LNCAP (cell line): ENCODE measurements at regions not wholly inside any gene's neighbourhood (a gene's known extent, or its start where the extent isn't known, plus 50 kb on each side); places are given as distances from the start of the nearest gene placed in this dataset.

ENCODE experiments used
- TF ChIP-seq, protein P1 (sequence below): fragments of 450-650 bp; IDR thresholded peaks from 2 replicates; pipeline ENCODE4 v1.5.1; 2017; ENCODE audit warnings: mild to moderate bottlenecking

DNA sequence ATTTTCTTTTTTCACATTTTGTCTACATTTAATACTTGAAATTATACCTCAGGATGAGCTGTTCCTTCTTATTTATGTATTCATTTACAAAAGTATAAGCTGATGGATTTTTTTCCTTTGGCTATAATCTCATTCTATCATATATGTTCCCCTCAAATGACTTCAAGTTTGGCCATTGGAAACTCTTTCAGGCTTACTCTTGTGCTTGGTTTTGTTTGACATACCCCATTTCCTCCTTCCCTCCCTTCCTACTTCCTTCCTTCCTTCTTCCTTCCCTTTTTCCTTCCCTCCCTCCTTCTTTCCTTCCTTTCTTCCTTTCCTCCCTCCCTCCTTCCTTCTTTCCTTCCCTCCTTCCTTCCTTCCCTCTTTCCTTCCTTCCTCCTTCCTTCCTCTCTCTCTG, 697.1 kb upstream of the ARPP21 start:
- TF ChIP-seq, protein P1, sequence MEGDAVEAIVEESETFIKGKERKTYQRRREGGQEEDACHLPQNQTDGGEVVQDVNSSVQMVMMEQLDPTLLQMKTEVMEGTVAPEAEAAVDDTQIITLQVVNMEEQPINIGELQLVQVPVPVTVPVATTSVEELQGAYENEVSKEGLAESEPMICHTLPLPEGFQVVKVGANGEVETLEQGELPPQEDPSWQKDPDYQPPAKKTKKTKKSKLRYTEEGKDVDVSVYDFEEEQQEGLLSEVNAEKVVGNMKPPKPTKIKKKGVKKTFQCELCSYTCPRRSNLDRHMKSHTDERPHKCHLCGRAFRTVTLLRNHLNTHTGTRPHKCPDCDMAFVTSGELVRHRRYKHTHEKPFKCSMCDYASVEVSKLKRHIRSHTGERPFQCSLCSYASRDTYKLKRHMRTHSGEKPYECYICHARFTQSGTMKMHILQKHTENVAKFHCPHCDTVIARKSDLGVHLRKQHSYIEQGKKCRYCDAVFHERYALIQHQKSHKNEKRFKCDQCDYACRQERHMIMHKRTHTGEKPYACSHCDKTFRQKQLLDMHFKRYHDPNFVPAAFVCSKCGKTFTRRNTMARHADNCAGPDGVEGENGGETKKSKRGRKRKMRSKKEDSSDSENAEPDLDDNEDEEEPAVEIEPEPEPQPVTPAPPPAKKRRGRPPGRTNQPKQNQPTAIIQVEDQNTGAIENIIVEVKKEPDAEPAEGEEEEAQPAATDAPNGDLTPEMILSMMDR = no peak

DNA sequence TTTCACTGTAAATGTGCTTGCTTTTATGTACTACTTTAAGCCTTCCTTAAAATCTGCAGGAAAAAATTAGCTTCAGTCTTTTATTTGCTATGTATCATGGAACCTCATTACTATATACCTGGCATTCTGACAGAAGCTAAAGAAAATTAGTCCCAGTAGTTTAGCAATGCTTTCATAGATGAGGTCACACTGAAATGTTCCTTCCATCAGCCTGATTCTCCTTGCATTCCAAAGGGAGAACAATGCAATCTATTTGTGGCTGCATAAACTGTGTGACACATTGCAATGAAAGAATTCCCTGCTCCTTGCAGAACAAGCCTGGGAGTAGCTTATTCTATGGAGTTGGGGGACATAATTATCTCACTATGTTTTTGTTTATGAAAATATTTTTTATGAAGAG, 691.5 kb upstream of the ARPP21 start:
- TF ChIP-seq, protein P1 = no peak

DNA sequence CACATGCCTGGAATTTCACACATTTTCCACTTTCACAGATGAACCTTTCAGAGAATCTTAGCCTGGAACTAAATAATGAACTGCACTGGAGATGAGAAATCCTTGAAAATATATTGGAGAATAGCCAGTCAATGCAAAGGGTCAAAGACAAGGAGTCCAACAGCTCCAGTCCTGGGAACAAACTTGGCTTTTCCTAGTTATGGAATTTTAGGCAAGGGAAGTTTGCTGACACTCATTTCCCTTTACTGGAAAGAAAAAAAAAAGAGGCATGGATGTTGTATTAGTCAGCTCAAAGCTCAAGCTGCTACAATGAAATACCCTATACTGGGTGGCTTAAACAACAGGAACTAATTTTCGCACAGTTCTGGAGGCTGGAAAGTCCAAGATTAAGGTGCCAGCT, 690.8 kb upstream of the ARPP21 start:
- TF ChIP-seq, protein P1 = no peak

GRCh38 chr3:34955680-34956079, 683.6 kb upstream of the ARPP21 start:
- TF ChIP-seq, protein P1 = no peak

GRCh38 chr3:34956511-34956910, 682.8 kb upstream of the ARPP21 start:
- TF ChIP-seq, protein P1 = no peak

GRCh38 chr3:34957677-34958076, 681.6 kb upstream of the ARPP21 start:
- TF ChIP-seq, protein P1 = no peak

DNA sequence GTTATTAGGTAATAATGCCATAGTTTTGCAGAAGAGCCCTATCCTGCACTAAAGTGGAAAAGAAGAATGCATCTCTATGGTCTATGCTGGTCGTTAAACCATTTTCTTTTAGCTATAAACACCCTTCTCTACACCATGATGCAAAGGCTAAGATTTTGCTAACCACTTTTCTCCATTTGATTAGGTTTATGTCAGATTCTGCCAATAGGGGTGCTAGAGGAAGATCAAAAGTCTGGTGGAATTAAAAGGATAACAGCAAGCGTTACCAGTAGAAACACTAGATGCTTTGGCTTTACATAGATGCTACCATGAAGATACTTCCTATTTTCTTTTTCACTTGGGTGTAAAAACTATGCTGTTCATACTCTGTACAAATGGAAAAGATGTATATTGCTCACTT, 669.8 kb upstream of the ARPP21 start:
- TF ChIP-seq, protein P1 = no peak

DNA sequence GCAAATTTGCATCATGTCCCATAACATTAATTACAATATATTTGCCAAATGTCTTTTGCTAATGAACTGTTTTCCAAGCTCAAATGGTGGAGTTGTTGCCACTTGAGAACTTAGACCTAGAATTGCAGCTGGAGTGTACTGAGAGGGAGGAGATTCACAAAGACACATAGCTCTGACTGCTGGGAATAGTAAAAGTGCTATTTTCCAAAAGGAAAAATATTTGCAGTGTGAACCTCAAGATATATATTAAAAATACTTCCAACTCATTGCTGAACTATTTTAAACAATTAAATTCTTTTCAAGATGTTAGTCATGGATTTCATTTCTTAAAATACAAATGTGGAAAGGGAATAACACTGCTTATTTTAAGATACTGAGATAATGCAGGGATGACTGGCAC, 666.8 kb upstream of the ARPP21 start:
- TF ChIP-seq, protein P1 = no peak
